Glutamatergic neuron (in vitro differentiated cells): ENCODE measurements at regions not wholly inside any gene's neighbourhood (a gene's known extent, or its start where the extent isn't known, plus 50 kb on each side); places are given as distances from the start of the nearest gene placed in this dataset.

ENCODE experiments used
- DNase-seq: peaks from one replicate; pipeline ENCODE4 v3.0.0; 2022
- H3K27ac Mint-ChIP-seq: one replicate; pipeline ENCODE4 v1.8.0; 2020; ENCODE audit warnings: mild to moderate bottlenecking, mixed read lengths, inconsistent platforms; ENCODE audit not compliant: unreplicated experiment
- H3K27me3 Mint-ChIP-seq: one replicate; pipeline ENCODE4 v1.8.0; 2020; ENCODE audit warnings: mild to moderate bottlenecking, moderate library complexity, mixed read lengths, inconsistent platforms; ENCODE audit not compliant: unreplicated experiment
- H3K36me3 Mint-ChIP-seq: one replicate; pipeline ENCODE4 v1.8.0; 2020; ENCODE audit warnings: mild to moderate bottlenecking, mixed read lengths, inconsistent platforms; ENCODE audit not compliant: unreplicated experiment
- H3K4me1 Mint-ChIP-seq: one replicate; pipeline ENCODE4 v1.8.0; 2020; ENCODE audit warnings: mild to moderate bottlenecking, low read depth, mixed read lengths, inconsistent platforms; ENCODE audit not compliant: unreplicated experiment
- H3K4me3 Mint-ChIP-seq: one replicate; pipeline ENCODE4 v1.8.0; 2020; ENCODE audit warnings: mild to moderate bottlenecking, mixed read lengths, inconsistent platforms; ENCODE audit not compliant: unreplicated experiment
- H3K9me3 Mint-ChIP-seq: one replicate; pipeline ENCODE4 v1.8.0; 2020; ENCODE audit warnings: mild to moderate bottlenecking, moderate library complexity, mixed read lengths, inconsistent platforms; ENCODE audit not compliant: unreplicated experiment
- CTCF ChIP-seq: fragments of 200-600 bp; sonication (generic); IDR thresholded peaks from one replicate; pipeline ENCODE4 v1.5.0; 2021; ENCODE audit not compliant: partially characterized antibody, unreplicated experiment

GRCh38 chr7:155913291-155913690 lies 101.0 kb upstream of the SHH start:
- DNase-seq: no peak
- peaks cover 6% of the 10 kb centered on the region for H3K36me3 Mint-ChIP-seq

GRCh38 chr7:155911471-155912105 lies 99.3 kb upstream of the SHH start:
- no peak overlapping the region for H3K27ac Mint-ChIP-seq
- peaks cover 8% of the 10 kb centered on the region for H3K9me3 Mint-ChIP-seq
- peaks cover 5% of the 10 kb centered on the region for H3K36me3 Mint-ChIP-seq
- no peak for TF ChIP-seq CTCF
- peaks cover 7% of the 10 kb centered on the region for H3K27me3 Mint-ChIP-seq
- no peaks in the 10 kb centered on the region for H3K4me1 Mint-ChIP-seq
- DNase-seq: no peak
- H3K4me3 Mint-ChIP-seq: no peak overlapping the region

More at GRCh38 chr7:155913291-155913690, 101.0 kb upstream of the SHH start:
- Mint-ChIP-seq H3K4me1 (no peaks in the 10 kb centered on the region), H3K27ac (no peak overlapping the region), H3K9me3 (peaks cover 13% of the 10 kb centered on the region), H3K27me3 (peaks cover 7% of the 10 kb centered on the region), H3K4me3 (no peak overlapping the region)
- no peak for TF ChIP-seq CTCF

- no peak for TF ChIP-seq CTCF
- Mint-ChIP-seq H3K36me3 (peaks cover 5% of the 10 kb centered on the region), H3K27me3 (peaks cover 7% of the 10 kb centered on the region), H3K27ac (no peak overlapping the region), H3K4me1 (no peaks in the 10 kb centered on the region), H3K4me3 (no peak overlapping the region), H3K9me3 (peaks cover 12% of the 10 kb centered on the region)
- DNase-seq: no peak
Observed at GRCh38 chr7:155908385-155908784, 96.1 kb upstream of the SHH start.

- Mint-ChIP-seq H3K4me3 (no peak overlapping the region), H3K4me1 (no peaks in the 10 kb centered on the region), H3K27me3 (peaks cover 7% of the 10 kb centered on the region), H3K27ac (no peak overlapping the region), H3K9me3 (peaks cover 15% of the 10 kb centered on the region), H3K36me3 (peaks cover 5% of the 10 kb centered on the region)
- TF ChIP-seq CTCF: no peak
- DNase-seq: no peak
Observed at GRCh38 chr7:155907450-155908200, 95.4 kb upstream of the SHH start.

- Mint-ChIP-seq H3K4me3 (no peak overlapping the region), H3K9me3 (peaks cover 15% of the 10 kb centered on the region), H3K4me1 (no peaks in the 10 kb centered on the region), H3K27me3 (peaks cover 2% of the 10 kb centered on the region), H3K27ac (no peak overlapping the region), H3K36me3 (no peaks in the 10 kb centered on the region)
- no peak for DNase-seq
- TF ChIP-seq CTCF: no peak
Observed at GRCh38 chr7:155901176-155901575, 88.9 kb upstream of the SHH start.
